ENCODE measurements at regions not wholly inside any gene's neighbourhood (a gene's known extent, or its start where the extent isn't known, plus 50 kb on each side); places are given as distances from the start of the nearest gene placed in this dataset.
"Not testable (repeated sequence)": the region's sequence is repeated elsewhere in the genome, so short reads cannot be mapped to it uniquely, and the experiment has no call there.

DNA sequence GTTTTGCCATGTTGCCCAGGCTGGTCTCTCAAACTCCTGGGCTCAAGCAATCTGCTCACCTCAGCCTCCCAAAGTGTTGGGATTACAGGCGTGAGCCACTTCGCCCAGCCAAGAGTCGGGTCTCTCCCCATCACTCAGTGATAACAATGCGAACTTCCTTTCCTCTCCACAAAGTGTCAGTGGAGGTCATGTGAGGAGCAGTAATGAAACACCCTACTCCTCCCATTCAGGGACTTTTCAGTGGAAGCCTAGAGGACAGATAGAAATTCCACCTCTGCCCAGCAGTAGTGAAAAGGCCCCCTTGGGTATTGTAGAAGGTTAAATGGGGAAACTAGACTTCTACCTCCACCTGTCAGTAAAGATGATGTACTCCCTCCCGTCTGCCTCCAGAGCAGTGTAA, 141.9 kb upstream of the STK26 start:
- Mint-ChIP-seq H3K4me1 (peaks cover 19% of the 10 kb centered on the region), H3K4me3 (no peak overlapping the region), H3K27me3 (ENCODE audit: low read depth) (no peaks in the 10 kb centered on the region), H3K9me3 (peaks cover 6% of the 10 kb centered on the region), H3K36me3 (ENCODE audit: low read depth) (peaks cover 6% of the 10 kb centered on the region), H3K27ac (ENCODE audit: unreplicated experiment) (peak overlapping the region; percentile 85)
- no peak for DNase-seq (ENCODE audit: low read depth, low spot score)
- TF ChIP-seq, protein P1, sequence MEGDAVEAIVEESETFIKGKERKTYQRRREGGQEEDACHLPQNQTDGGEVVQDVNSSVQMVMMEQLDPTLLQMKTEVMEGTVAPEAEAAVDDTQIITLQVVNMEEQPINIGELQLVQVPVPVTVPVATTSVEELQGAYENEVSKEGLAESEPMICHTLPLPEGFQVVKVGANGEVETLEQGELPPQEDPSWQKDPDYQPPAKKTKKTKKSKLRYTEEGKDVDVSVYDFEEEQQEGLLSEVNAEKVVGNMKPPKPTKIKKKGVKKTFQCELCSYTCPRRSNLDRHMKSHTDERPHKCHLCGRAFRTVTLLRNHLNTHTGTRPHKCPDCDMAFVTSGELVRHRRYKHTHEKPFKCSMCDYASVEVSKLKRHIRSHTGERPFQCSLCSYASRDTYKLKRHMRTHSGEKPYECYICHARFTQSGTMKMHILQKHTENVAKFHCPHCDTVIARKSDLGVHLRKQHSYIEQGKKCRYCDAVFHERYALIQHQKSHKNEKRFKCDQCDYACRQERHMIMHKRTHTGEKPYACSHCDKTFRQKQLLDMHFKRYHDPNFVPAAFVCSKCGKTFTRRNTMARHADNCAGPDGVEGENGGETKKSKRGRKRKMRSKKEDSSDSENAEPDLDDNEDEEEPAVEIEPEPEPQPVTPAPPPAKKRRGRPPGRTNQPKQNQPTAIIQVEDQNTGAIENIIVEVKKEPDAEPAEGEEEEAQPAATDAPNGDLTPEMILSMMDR (conservative IDR thresholded peaks at IDR 0.05) = no peak

DNA sequence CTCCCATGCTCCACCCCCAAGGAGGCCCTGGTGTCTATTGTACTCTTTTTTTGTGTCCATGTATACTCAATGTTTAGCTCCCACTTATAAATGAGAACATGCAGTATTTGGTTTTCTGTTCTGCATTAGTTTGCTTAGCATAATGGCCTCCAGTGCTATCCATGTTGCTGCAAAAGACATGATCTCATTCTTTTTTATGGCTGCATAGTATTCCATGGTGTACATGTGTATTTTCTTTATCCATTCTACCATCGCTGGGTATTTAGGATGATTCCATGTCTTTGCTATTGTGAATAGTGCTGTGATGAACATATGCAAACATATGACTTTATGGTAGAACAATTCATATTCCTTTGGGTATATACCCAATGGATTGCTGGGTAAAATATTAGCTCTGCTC, 138.1 kb upstream of the STK26 start:
- not testable (repeated sequence) for DNase-seq (ENCODE audit: low read depth, low spot score); H3K27me3 Mint-ChIP-seq (ENCODE audit: low read depth); H3K9me3 Mint-ChIP-seq; H3K27ac Mint-ChIP-seq (ENCODE audit: unreplicated experiment); H3K4me3 Mint-ChIP-seq; H3K36me3 Mint-ChIP-seq (ENCODE audit: low read depth)
- H3K4me1 Mint-ChIP-seq = peaks cover 16% of the 10 kb centered on the region

DNA sequence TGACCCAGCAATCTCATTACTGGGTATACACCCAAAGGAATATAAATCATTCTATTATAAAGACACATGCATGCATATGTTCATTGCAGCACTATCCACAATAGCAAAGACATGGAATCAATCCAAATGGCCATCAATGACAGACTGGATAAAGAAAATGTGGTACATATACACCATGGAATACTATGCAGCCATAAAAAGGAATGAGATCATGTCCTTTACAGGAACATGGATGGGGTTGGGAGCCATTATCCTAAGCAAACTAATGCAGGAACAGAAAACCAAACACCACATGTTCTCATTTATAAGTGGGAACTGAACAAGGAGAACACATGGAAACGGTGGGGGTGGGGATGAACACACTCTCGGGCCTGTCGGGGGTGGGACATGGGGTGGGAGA, 129.2 kb upstream of the STK26 start:
- H3K27ac Mint-ChIP-seq (ENCODE audit: unreplicated experiment); H3K4me3 Mint-ChIP-seq; DNase-seq (ENCODE audit: low read depth, low spot score); H3K9me3 Mint-ChIP-seq; H3K36me3 Mint-ChIP-seq (ENCODE audit: low read depth); H3K27me3 Mint-ChIP-seq (ENCODE audit: low read depth); H3K4me1 Mint-ChIP-seq: not testable (repeated sequence)

DNA sequence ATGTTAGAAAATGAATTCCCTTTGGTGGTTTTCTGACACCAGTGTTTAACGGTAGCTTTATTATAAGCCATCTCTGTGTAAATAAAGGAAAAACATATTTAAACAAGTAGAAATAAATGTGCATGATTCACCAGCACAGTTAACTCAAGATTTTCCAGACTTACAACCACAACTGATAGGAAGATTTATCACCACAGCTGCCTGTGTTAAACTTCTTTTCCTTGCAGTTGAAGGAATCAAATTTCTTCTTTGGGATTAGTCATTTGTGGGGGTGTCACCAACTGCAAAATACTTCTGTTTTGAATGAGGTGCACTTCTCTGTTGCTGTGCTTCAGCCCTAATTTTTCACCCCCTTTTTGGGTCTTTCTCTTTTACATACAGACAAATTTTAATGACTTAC, 128.1 kb upstream of the STK26 start:
- H3K4me1 Mint-ChIP-seq = no peaks in the 10 kb centered on the region
- H3K36me3 Mint-ChIP-seq (ENCODE audit: low read depth) = no peaks in the 10 kb centered on the region
- no peaks in the 10 kb centered on the region for H3K9me3 Mint-ChIP-seq
- H3K27ac Mint-ChIP-seq (ENCODE audit: unreplicated experiment) = no peak overlapping the region
- no peak for DNase-seq (ENCODE audit: low read depth, low spot score)
- no peak overlapping the region for H3K4me3 Mint-ChIP-seq
- TF ChIP-seq, protein P1 (conservative IDR thresholded peaks at IDR 0.05) = no peak
- H3K27me3 Mint-ChIP-seq (ENCODE audit: low read depth) = peaks cover 6% of the 10 kb centered on the region

DNA sequence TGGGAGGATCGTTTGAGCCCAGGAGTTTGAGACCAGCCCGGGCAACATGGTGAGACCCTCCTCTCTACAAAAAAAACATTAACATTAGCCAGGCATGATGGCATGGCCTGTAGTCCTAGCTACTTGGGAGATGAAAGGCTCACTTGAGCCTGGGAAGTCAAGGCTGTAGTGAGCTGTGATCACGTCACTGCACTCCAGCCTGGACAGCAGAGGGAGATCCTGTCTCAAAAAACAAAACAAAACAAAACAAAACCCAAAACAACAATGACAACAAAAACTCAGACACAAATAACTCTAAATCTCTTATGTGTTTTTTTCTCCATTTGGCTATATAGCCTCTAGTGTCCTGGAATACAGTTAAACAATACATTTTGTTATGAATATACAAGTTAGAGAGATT, 127.3 kb upstream of the STK26 start:
- H3K9me3 Mint-ChIP-seq = no peaks in the 10 kb centered on the region
- peaks cover 6% of the 10 kb centered on the region for H3K27me3 Mint-ChIP-seq (ENCODE audit: low read depth)
- H3K27ac Mint-ChIP-seq (ENCODE audit: unreplicated experiment) = no peak overlapping the region
- no peak for DNase-seq (ENCODE audit: low read depth, low spot score)
- H3K4me3 Mint-ChIP-seq = no peak overlapping the region
- H3K4me1 Mint-ChIP-seq = no peaks in the 10 kb centered on the region
- H3K36me3 Mint-ChIP-seq (ENCODE audit: low read depth) = no peaks in the 10 kb centered on the region
- TF ChIP-seq, protein P1 (conservative IDR thresholded peaks at IDR 0.05) = no peak

DNA sequence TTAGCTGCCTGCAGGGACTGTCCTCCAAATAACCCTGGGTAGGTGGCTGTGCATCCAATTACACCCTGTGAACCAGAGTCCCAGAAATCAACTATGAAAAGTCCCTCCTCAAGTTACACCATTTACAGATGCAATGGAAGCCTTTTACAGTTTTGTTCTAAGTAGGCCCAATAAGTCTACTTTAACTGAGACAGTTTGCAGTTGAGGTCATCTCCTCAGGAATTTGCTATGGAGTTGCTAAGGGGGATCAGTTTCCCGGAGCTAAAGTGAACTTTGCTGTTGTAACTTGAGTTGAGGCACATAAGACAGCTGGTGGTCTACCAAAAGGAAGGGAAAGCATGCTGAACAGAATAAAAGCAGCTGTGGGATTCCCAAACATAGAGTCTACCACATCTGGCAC, 121.6 kb upstream of the STK26 start:
- Mint-ChIP-seq H3K9me3 (peaks cover 7% of the 10 kb centered on the region), H3K36me3 (ENCODE audit: low read depth) (no peaks in the 10 kb centered on the region), H3K4me1 (no peaks in the 10 kb centered on the region), H3K27ac (ENCODE audit: unreplicated experiment) (no peak overlapping the region), H3K4me3 (no peak overlapping the region), H3K27me3 (ENCODE audit: low read depth) (peaks cover 6% of the 10 kb centered on the region)
- TF ChIP-seq, protein P1 (conservative IDR thresholded peaks at IDR 0.05) = no peak
- DNase-seq (ENCODE audit: low read depth, low spot score) = no peak

Data from neural crest cell (in vitro differentiated cells).